Upper lobe of left lung (tissue), 4 donors: ENCODE measurements at regions not wholly inside any gene's neighbourhood (a gene's known extent, or its start where the extent isn't known, plus 50 kb on each side); places are given as distances from the start of the nearest gene placed in this dataset.

ENCODE experiments used
- EP300 ChIP-seq, 4 donors: sonication (generic); formaldehyde crosslinking; IDR thresholded peaks; one replicate each; pipeline ENCODE4 v1.5.1; 2017; ENCODE audit warnings: antibody characterized with exemption in 4 of 4, control low read depth in 2 of 4
- POLR2A ChIP-seq, 4 donors: fragments of 450-650 bp; IDR thresholded peaks; one replicate each; pipeline ENCODE4 v1.5.1; 2016 to 2017; ENCODE audit warnings: antibody characterized with exemption in 4 of 4, mild to moderate bottlenecking in 2 of 4
- TF ChIP-seq, protein P1 (sequence below), 6 experiments: fragments of 450-650 bp in 4 of 6; fragments of 200-600 bp in 2 of 6; sonication (generic) in 2 of 6; IDR thresholded peaks; one replicate each; pipeline ENCODE4 v1.5.1; 2016 to 2019; ENCODE audit warnings: antibody characterized with exemption in 6 of 6

GRCh38 chr4:187157380-187157958 is 433.8 kb upstream of the FAT1 start:
- TF ChIP-seq, protein P1, sequence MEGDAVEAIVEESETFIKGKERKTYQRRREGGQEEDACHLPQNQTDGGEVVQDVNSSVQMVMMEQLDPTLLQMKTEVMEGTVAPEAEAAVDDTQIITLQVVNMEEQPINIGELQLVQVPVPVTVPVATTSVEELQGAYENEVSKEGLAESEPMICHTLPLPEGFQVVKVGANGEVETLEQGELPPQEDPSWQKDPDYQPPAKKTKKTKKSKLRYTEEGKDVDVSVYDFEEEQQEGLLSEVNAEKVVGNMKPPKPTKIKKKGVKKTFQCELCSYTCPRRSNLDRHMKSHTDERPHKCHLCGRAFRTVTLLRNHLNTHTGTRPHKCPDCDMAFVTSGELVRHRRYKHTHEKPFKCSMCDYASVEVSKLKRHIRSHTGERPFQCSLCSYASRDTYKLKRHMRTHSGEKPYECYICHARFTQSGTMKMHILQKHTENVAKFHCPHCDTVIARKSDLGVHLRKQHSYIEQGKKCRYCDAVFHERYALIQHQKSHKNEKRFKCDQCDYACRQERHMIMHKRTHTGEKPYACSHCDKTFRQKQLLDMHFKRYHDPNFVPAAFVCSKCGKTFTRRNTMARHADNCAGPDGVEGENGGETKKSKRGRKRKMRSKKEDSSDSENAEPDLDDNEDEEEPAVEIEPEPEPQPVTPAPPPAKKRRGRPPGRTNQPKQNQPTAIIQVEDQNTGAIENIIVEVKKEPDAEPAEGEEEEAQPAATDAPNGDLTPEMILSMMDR (IDR thresholded peaks at IDR 0.05), result no peak
- TF ChIP-seq POLR2A (IDR thresholded peaks at IDR 0.05), result no peak
- no peak for TF ChIP-seq EP300 (IDR thresholded peaks at IDR 0.05)
